ENCODE measurements at regions not wholly inside any gene's neighbourhood (a gene's known extent, or its start where the extent isn't known, plus 50 kb on each side); places are given as distances from the start of the nearest gene placed in this dataset.

- no peak for DNase-seq (ENCODE audit: low read depth)
- H3K4me3 ChIP-seq (ENCODE audit: control insufficient read depth, low read depth, low read length), result no peak overlapping the region
- no peak for TF ChIP-seq CTCF (IDR thresholded peaks at IDR 0.05; ENCODE audit: control insufficient read depth, insufficient read depth, low read depth, low read length, missing control alignments)
Observed at GRCh38 chr13:73850104-73850873, 283.9 kb downstream of the KLF12 start.

GRCh38 chr13:73849292-73849691 lies 284.9 kb downstream of the KLF12 start:
- peak; percentile 58 for TF ChIP-seq CTCF (IDR thresholded peaks at IDR 0.05; ENCODE audit: control insufficient read depth, insufficient read depth, low read depth, low read length, missing control alignments)
- no peak overlapping the region for H3K4me3 ChIP-seq (ENCODE audit: control insufficient read depth, low read depth, low read length)
- no peak for DNase-seq (ENCODE audit: low read depth)

GRCh38 chr13:73844986-73845385 lies 289.2 kb downstream of the KLF12 start:
- no peak for DNase-seq (ENCODE audit: low read depth)
- no peak overlapping the region for H3K4me3 ChIP-seq (ENCODE audit: control insufficient read depth, low read depth, low read length)
- no peak for TF ChIP-seq CTCF (IDR thresholded peaks at IDR 0.05; ENCODE audit: control insufficient read depth, insufficient read depth, low read depth, low read length, missing control alignments)

- no peak overlapping the region for H3K4me3 ChIP-seq (ENCODE audit: control insufficient read depth, low read depth, low read length)
- TF ChIP-seq CTCF (IDR thresholded peaks at IDR 0.05; ENCODE audit: control insufficient read depth, insufficient read depth, low read depth, low read length, missing control alignments), result no peak
- DNase-seq (ENCODE audit: low read depth), result no peak
Observed at GRCh38 chr13:73842626-73843025, 291.6 kb downstream of the KLF12 start.

- no peak for TF ChIP-seq CTCF (IDR thresholded peaks at IDR 0.05; ENCODE audit: control insufficient read depth, insufficient read depth, low read depth, low read length, missing control alignments)
- DNase-seq (ENCODE audit: low read depth), result no peak
- no peak overlapping the region for H3K4me3 ChIP-seq (ENCODE audit: control insufficient read depth, low read depth, low read length)
Observed at GRCh38 chr13:73842184-73842583, 292.0 kb downstream of the KLF12 start.

- no peak for TF ChIP-seq CTCF (IDR thresholded peaks at IDR 0.05; ENCODE audit: control insufficient read depth, insufficient read depth, low read depth, low read length, missing control alignments)
- DNase-seq (ENCODE audit: low read depth), result no peak
- H3K4me3 ChIP-seq (ENCODE audit: control insufficient read depth, low read depth, low read length), result no peak overlapping the region
Observed at GRCh38 chr13:73837147-73837546, 297.1 kb downstream of the KLF12 start.
